ENCODE measurements at regions not wholly inside any gene's neighbourhood (a gene's known extent, or its start where the extent isn't known, plus 50 kb on each side); places are given as distances from the start of the nearest gene placed in this dataset.
"Not testable (repeated sequence)": the region's sequence is repeated elsewhere in the genome, so short reads cannot be mapped to it uniquely, and the experiment has no call there.

DNA sequence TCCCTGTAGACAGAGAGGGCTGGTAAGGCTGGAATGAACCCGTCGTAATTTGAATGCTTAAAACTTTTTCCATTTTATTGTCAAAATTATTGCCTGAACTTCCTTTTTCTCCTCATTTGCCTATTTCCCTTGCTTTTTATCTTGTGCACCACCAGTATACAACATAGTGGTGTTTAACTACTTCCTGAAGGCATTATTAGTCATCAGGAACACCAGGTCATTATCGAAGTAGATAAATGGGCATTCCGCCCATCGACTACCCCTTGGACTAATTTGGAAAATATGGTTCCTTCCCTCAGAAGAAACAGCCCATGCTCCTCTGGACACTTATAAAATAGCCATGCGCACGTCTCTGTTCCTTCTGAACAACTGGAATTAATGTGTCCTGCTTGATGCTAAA lies 232.1 kb downstream of the TM9SF2 start:
- no peak for DNase-seq

DNA sequence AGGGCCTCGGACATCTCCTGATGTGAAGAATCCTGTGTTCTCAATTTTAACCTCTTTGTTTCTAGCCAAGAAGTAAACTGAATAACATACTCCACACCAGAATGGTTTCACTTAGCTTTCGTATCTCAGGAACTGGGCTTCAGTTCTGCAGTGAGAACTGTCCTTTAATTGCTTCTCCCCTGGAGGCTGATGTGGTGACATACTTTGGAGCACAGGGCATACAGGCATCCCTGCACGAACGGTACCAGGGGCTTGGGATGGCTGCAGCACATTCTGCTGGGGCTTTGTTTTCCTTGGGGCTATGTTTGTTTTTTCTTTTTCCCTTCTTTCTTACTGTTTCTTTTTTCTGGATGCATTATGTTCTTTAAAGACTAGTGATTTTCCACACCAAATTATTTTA lies 230.5 kb downstream of the TM9SF2 start:
- no peak for DNase-seq

DNA sequence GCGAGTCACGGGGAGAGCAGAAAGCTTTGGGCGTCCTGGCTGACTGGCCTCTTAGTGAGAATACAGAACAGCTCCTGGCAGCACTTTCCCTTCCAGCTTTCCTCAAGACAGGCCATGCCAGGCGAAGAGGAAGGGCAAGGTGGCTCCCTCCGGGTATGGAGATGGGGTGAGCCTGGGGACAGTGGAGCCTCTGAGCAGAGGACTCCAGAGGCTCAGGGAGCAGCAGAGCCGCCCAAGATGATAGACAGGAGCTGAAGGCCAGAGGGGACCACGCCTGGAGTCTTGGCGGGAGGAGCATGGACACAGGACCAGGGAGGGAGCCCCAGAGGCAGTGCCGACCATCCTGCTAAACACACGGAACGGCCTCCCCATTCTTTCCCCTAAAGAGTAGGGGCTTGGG lies 229.1 kb downstream of the TM9SF2 start:
- DNase-seq: no peak

DNA sequence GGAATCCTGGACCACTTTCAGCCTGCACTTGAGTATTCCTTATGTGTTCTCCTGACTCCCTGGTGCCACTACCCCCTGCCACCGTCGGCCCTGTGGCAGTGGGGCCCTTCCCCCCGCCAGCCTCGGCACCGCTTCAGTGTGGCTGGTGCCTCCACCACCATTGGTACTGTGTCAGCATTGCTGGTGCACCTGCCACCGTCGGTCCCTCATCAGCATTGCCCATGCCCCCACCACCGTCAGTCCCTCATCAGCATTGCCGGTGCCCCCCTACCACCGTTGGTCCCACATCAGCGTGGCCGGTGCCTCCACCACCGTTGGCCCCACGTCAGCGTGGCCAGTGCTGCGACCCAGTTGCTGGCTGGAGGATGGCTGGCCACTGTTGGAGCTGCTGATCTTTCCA lies 228.5 kb downstream of the TM9SF2 start:
- DNase-seq: no peak

DNA sequence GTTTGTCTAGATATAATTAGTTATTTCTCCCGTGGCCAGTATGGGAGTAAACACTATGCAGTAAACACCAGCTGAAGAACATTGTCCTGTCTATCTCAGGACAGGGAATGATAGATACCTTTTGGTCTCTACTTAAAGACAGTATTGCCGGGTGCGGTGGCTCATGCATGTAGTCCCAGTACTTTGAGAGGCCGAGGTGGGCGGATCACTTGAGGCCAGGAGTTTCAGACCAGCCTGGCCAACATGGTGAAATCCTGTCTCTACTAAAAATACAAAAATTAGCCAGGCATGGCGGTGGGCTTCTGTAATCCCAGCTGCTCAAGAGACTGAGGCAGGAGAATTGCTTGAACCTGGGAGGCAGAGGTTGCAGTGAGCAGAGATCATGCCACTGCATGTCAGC lies 226.4 kb downstream of the TM9SF2 start:
- not testable (repeated sequence) for DNase-seq

DNA sequence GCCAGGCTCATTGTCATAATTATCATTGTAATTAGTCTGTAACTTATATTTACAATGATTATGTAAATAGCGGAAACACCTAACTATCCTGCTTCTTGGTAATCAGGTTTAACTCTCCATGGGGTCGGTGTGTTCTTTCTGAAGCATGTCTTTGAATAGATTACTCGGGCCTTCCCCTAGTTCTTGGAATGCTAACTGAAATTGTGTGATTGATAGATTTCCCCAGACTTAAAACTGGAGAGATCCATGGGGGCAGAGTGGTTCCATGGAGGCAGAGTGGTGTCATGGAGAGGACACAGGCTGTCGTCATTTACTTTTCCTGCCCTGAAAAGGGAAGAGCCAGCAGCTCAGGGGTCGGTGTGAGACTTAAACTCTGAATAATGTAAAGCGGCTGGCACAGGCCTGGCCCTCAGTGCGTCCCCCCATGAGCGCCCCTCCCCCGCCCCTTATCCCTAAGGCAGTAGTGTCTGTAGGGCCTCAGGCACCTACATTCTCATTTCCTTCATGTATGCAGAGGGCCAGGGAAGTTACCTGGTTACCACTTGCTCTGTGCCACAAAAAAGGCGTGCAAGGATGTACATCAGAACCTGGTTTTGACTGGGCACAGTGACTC lies 225.1 kb downstream of the TM9SF2 start:
- no peak for DNase-seq

DNA sequence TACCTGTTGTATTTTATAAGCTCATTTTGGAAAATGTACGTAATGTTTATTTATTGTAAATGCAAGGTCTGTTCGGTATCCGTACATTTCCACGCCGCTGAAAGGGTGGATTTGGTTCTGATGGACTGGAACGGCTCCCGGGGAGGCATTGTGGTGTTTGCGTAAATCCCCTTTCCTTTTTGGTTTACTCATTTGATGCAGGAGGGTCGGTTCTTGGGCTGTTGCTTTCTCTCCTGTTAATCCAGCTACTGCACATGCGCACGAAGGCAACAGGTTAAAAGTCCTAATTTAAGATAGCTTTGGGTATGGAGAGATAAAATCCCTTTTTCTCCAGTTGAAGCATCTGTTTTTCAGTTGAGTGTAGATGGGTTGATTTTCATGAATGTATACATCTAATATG lies 224.4 kb downstream of the TM9SF2 start:
- DNase-seq: no peak

DNA sequence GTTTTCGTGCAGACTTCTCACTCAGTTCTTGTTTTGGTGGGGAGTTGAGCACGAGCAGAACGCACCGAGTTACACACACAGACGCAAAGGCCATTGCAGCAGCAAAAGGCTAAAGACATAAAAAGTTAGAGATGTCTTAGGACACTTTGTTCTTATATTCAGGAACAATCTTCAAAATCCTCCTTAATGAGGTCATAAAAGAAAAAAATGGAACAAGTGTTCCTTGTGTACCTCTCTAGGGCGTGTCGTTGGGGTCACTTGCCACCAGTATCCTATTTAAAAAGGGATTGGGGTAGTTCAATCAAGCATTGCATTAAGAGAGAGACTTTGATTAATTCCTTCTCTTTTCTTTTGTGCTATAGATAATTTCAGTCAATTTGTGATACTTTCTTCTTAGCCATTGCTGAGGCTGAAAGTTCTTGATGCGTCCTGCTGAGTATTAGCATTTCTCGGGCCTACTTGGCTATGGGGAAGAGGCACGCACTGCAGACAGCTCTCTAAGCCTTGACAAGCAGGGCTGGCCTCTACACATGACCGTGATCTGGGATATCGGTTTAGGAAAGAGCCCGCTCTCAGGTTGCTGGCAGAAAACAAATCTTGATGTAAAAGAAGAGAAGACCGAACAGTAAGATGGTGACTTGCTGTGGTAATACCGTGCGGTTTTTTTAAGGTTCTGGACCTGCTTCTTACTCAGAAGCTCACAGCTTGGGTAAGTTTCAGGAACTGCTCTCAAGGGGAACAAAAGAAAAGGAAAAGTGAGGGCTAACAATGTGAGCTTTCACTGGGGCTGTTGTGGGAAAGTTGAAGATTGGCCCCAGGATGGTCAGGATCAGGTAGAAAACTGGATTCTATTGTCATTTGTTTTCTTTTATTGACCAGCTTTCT lies 223.6 kb downstream of the TM9SF2 start:
- no peak for DNase-seq

DNA sequence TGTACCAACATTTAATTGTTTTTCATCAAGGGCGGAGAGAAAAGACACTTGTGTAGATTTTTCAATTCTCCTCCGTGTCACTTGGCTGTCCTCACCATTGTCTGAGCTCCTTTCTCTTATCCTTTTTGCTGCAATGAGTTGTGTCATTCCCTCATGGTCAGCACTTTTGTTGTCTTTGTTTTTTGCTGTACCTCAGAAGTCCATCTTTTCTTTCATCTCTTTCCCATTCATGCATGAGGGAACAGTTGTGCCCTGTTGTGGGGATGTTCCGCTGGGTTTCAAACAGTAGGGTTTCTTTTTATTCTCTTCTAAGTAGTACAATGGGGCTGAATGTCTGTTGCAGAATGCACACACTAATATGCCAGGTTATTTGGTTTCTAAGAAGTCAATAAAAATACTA lies 222.6 kb downstream of the TM9SF2 start:
- no peak for DNase-seq

DNA sequence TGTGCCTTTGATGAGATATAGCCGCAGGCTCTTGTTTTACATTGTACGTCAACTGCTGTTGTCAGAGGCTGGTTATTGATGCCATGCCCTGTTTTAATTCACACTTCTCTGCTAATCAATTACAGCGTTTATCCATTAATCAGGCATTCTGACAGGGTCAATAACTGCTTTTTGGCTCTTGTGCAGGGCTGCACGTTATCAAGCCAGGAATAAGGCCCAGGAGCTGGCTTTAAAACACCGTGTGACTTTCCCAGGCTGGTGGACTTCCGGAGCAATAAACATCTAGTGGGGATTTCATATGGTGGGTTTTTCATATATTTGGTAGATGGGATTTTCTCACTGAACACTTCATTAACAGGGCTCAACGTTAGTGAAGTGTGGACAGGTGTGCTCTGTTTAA lies 221.7 kb downstream of the TM9SF2 start:
- DNase-seq: no peak

DNA sequence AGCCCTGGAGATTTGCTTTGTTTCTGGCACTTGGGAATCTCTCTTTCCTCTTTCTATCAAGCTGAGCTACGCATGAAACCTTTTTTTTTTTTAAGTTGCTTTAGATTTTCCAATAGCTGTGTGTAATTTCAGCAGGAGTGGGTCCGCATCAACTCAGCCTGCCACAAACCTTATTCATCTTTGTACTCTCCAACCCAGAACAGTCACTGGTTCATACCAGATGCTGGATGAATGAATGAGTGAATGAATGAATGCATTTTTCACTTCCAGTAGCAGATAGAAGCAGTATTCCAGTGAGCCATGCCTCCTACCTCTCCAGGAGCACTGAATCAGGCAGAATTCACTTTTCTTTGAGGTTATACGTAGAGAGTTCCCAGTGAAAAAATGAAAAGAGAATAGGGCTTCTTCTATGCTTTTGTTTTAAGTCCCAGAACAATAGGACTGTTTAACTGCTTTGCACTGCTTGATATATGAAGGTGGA lies 221.1 kb downstream of the TM9SF2 start:
- no peak for DNase-seq

DNA sequence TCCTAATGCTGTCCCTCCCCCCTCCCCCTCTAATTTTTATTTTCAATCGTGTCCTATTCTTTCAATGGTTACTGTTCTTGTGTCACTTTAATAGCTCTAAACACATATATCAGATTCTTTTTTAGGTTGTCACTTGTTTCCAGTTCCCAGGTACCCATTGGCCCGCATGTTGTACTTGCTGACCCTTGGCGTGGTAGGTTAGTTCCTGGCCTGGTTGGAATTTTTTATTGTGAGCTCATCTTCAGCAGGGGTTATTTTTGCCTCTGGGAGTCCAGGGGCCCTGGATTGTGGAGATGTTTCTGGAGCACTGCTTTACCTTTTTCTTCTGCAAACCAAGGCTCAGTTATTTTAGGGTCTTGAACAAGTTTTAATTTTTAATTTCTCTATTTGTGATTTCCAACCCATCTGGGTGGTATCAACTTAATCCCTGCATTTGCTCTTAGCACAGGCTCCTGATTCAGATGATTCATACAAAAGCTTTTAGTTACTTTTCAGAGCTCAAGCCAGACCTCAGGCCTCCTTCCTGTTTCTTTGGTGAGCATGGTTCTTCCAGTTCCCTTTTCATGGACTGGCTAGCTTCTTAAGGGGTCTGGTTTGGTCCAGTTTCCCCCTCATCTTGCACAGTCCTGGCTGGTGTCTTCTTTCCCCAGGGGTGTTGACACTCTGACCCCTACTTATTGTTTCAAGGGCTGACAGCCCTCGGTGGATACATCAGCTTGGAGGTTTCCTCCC lies 220.5 kb downstream of the TM9SF2 start:
- no peak for DNase-seq

DNA sequence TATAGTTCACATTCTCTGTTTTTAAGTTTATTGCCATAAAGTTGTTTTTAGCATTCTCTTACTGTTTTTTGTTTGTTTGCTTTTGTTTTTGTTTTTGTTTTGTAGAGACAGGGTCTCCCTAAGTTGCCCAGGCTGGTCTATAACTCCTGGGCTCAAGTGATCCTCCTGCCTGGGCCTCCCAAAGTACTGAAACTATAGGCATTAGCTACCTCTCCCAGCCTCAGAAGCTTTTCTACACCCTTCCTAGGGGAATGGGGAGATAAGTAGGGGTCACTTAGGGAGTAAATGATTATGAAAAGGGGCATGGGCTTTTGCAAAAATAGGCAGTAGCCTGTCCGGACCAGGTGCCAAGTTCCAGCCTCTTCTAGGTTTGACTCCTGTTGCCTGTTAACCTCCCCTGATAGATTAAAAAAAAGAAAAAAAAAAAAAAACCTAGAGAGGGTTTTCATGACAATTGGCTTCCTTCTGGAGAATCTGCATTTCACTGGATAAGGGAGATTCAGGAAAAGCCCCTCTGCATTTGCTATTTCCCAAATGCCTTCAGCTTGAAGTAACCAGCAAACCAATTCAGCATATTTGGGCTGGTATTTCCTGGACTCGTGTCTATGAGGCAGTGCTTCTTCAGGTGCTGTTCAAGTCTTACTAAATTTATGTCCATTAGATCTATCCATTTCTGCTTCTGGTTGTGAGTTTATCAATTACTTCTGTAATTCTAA lies 216.8 kb downstream of the TM9SF2 start:
- DNase-seq: no peak

DNA sequence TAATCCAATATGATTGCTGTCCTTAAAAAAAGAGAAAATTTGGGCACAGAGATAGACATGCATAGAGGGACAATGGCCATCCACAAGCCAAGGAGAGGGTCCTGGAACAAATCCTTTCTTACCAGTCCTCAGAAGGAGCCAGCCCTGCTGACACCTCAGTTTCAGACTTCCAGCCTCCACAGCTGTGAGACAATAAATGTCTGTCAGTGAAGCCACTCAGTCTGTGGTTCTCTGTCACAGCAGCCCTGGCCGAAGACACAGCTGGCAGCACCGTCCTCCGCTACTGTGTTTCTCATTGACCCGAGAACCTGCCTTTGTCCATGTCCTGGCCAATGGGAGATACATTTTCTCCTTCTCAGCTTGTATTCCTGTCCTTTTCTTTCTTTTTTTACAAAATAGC lies 207.9 kb downstream of the TM9SF2 start:
- no peak for DNase-seq

DNA sequence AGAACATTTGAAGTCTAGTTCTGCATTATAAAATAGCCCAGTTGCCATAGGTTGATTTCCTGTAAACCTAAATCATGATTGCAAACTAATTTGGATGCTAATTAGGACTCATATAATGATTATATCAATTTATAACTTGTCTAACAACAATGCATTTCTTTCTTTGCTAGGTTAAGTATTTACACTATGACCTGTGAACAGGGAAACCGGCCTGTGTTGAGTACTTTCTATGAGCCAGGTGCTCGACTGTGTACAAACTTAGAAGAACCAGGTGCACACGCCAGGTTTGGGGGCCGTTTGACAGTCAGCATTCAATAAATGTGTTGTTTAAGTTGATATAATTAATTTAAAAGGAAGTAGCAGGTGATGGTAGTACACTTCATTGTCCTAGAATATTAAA lies 203.1 kb downstream of the TM9SF2 start:
- DNase-seq: peak; percentile 82

DNA sequence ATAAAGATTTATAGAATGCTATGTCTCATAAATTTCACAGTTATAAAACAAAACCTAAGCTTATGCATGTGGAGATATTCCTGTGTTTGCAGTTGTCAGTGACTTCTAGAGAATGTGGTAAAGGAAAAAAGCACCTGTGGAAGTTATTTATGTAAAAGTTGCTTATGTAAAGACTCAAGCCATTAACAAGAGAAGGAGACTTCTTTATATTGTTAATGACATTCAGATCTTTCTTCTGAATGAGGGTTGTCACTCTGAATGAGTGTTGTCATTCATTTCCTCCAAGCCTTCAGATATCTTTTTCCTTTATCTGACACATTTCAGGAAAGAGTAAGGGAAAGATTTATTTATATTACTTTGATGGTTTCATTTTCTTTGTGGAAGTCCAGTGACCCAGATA lies 202.6 kb downstream of the TM9SF2 start:
- no peak for DNase-seq

DNA sequence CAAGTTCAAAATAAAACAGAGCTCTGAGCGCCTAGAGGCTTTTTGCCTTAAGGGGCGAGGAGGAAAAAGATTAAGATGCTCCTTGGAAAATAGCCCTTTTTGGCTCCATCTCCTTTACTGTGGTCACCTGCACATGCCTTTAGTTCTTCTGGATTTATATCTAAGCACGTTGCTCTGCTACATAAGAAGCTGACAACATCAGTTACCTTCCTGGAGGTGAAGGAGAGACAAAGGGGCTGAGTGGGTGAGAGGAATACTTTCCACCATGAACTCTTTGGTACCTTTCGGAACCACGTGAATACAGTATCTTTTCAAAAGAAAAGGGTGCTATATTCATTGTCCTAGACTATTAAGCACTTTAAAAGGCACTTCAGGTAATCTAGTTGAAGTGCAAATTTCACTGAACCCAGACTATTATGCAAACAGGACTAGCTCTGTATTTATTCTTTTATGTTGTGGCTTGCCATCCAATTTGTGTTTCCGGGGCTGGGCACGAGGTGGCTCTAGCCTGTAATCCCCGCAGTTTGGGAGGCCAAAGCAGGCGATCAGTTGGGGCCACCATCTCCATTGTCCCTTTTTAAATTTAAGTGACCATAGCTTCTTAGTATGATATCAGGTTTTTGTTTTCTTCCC lies 201.5 kb downstream of the TM9SF2 start:
- DNase-seq: peak; percentile 76

DNA sequence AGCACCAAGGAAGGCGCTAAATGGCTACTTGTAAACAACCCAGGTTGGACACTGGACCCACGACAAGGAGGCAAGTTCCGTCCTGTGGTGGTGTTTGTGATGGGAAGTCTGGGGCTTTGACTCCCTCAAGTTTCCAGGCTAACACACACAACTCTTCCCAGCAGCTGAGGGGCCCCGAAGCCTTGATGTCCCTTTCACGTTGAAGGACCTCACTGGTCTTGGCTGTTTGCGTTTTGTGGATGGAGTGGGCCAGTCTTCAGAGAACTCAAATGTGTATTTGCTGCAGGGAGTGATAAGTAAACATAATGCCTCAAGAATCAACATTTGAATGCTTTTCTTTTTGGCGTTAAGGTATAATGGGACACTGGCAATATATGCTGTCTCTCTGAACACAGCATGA lies 199.2 kb downstream of the TM9SF2 start:
- no peak for DNase-seq

DNA sequence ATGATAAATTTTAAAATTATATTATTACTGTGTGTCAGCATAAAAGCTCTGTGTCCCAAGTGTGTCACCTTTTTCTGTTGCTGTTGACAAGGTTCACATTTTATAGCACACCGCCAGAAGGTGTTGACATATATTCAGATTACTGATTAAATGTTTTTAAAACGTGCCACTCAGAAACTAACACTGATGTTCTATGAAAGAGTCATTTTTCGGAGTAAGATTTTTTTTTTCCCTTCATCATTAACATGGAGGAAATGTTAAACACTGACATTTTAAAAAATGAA lies 197.5 kb downstream of the TM9SF2 start:
- DNase-seq: no peak

DNA sequence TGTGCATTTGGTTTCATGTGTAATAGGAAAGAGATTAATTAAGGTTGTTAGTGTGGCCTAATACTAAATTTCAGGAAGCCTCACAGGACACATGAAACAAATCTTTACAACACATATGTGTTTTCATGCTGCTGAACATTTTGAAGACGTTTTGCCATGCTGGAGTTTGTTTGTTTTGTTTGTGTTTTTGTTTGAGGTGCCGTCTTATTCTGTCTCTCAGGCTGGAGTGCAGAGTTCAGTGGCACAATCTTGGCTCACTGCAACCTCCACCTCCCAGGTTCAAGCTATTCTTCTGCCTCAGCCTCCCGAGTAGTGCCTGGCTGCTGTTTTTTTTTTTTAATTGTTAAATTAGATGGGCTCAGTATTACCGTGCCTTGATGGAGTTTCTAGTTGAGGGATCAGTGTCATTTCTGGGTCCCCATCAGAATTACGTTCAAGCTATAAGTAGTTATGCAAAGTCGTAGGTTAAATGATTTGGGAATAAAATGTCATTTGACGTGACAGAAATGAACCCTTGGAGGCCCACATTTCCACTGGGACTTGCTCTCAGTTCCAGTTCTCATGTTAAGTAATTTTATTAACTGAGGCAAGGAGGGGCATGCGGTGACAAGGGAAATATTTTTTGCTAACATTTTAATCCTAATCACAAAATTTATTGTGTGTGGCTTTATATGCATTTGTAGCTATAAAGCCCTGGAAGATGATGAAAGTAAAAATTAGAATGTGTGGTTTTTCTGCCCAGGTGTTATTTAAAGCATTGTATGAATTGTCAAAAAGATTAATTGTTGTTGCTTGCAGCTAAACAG lies 196.9 kb downstream of the TM9SF2 start:
- no peak for DNase-seq

DNA sequence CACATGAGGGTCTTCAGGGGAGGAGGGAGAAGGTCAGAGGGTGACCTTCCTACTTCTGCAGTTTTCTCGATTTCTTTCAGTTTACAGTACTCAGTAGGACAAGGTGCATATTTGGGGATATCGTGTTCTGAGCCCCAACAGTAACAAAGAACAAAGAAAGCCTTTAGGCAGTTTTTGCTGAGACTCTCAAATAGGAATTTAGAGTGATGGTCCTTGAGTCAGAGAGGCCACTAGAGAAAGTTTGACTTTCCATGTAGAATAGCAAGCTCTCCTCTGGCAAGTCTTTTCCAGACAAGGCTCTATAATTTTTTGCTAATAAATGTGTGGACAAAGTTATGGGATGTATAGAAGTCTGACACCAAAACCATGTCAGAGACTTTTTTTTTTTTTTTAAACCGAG lies 194.6 kb downstream of the TM9SF2 start:
- DNase-seq: no peak
